H1 (cell line): ENCODE measurements at regions not wholly inside any gene's neighbourhood (a gene's known extent, or its start where the extent isn't known, plus 50 kb on each side); places are given as distances from the start of the nearest gene placed in this dataset.

Experiments used
- CTCF ChIA-PET: fragments of 300-600 bp; sonication (Branson Sonifier 250); formaldehyde crosslinking; loops from one replicate; lab custom pipeline; 2021; ENCODE audit not compliant: partially characterized antibody; lab: Charles Lee
- POLR2A ChIA-PET: fragments of 300-600 bp; sonication (Branson Sonifier 250); formaldehyde crosslinking; loops from one replicate; lab custom pipeline; 2021; ENCODE audit warnings: inconsistent platforms; ENCODE audit not compliant: partially characterized antibody; lab: Charles Lee
- DNase-seq, 2 experiments: peaks; one replicate each; pipeline versions ENCODE4 v3.0.0 to v3.0.0-alpha.2; 2010 to 2022; ENCODE audit warnings: low spot score in 2 of 2, low read depth in 1 of 2, mixed read lengths in 1 of 2
- FAIRE-seq: peaks from 2 replicates; lab custom pipeline; 2011; peaks lifted over from hg19 to GRCh38; lab: Jason Lieb, UNC
- H2AFZ ChIP-seq: 2 replicates; pipeline ENCODE4 v1.8.1; 2012; ENCODE audit warnings: low read length, inconsistent platforms
- H2AK5ac ChIP-seq: 2 replicates; pipeline ENCODE4 v1.6.1; 2013; ENCODE audit warnings: low read depth, low read length
- H2BK120ac ChIP-seq: replicated peaks from 2 replicates; pipeline ENCODE3; 2013; ENCODE audit warnings: low read depth, low read length, inconsistent platforms
- H2BK12ac ChIP-seq: 2 replicates; pipeline ENCODE4 v1.6.1; 2013; ENCODE audit warnings: low read depth, low read length
- H2BK15ac ChIP-seq: 2 replicates; pipeline ENCODE4 v1.6.1; 2013; ENCODE audit warnings: low read length
- H2BK20ac ChIP-seq: 2 replicates; pipeline ENCODE4 v1.6.1; 2013; ENCODE audit warnings: low read length
- H2BK5ac ChIP-seq: 2 replicates; pipeline ENCODE4 v1.6.1; 2013; ENCODE audit warnings: low read depth, low read length
- H3K14ac ChIP-seq: 2 replicates; pipeline ENCODE4 v1.6.1; 2013; ENCODE audit warnings: inconsistent platforms; ENCODE audit not compliant: insufficient read length
- H3K18ac ChIP-seq: 2 replicates; pipeline ENCODE4 v1.6.1; 2013; ENCODE audit warnings: low read length; ENCODE audit errors: extremely low read depth
- H3K23ac ChIP-seq: 2 replicates; pipeline ENCODE4 v1.6.1; 2013; ENCODE audit warnings: inconsistent platforms; ENCODE audit not compliant: insufficient read length
- H3K23me2 ChIP-seq: 2 replicates; pipeline ENCODE4 v1.6.1; 2013; ENCODE audit warnings: low read depth, low read length
- H3K27ac ChIP-seq: 2 replicates; pipeline ENCODE4 v1.6.1; 2011; ENCODE audit warnings: low read depth, low read length, inconsistent platforms
- H3K27me3 ChIP-seq, 4 experiments: replicated peaks in 1 of 4; 1 replicate in 1 of 4; 2 replicates in 3 of 4; pipeline versions ENCODE4 v1.6.1 to v1.8.1; 2011 to 2013; ENCODE audit warnings: low read length in 3 of 4, mild to moderate bottlenecking in 3 of 4, inconsistent platforms in 2 of 4, mixed read lengths in 2 of 4, moderate library complexity in 1 of 4; ENCODE audit not compliant: control insufficient read depth in 3 of 4, insufficient read depth in 3 of 4; ENCODE audit errors: extremely low read depth in 1 of 4
- H3K36me3 ChIP-seq, 4 experiments: 2 replicates each; pipeline versions ENCODE4 v1.6.1 to v1.8.1; 2011 to 2013; ENCODE audit warnings: mild to moderate bottlenecking in 4 of 4, low read length in 3 of 4, moderate library complexity in 2 of 4, control low read depth in 1 of 4, inconsistent platforms in 1 of 4; ENCODE audit not compliant: insufficient read depth in 4 of 4, control insufficient read depth in 2 of 4
- H3K4ac ChIP-seq: replicated peaks from 2 replicates; pipeline ENCODE3; 2013; ENCODE audit warnings: low read length, low read depth, mixed read lengths, inconsistent platforms; ENCODE audit not compliant: insufficient read length
- H3K4me1 ChIP-seq, 4 experiments: replicated peaks in 1 of 4; 1 replicate in 1 of 4; 2 replicates in 3 of 4; pipeline versions ENCODE4 v1.6.1 to v1.8.1; 2011 to 2013; ENCODE audit warnings: low read length in 3 of 4, inconsistent platforms in 2 of 4, mixed read lengths in 1 of 4; ENCODE audit not compliant: insufficient read depth in 4 of 4, control insufficient read depth in 3 of 4
- H3K4me2 ChIP-seq, 2 experiments: 2 replicates each; pipeline versions ENCODE4 v1.6.1 to v1.8.1; 2011 to 2013; ENCODE audit warnings: low read depth in 2 of 2, low read length in 2 of 2, control low read depth in 1 of 2, inconsistent platforms in 1 of 2, mild to moderate bottlenecking in 1 of 2; ENCODE audit not compliant: insufficient read depth in 1 of 2
- H3K4me3 ChIP-seq, 4 experiments: fragments of 200-600, 300-600 bp in 1 of 4; sonication (generic), shearing (Covaris generic), sonication (Bioruptor Twin) in 1 of 4; 2 replicates each; pipeline versions ENCODE4 v1.5.1 to v1.8.1; 2011 to 2016; ENCODE audit warnings: low read length in 4 of 4, low read depth in 3 of 4, control low read depth in 2 of 4, inconsistent platforms in 2 of 4, mild to moderate bottlenecking in 2 of 4, mixed read lengths in 1 of 4, moderate library complexity in 1 of 4; ENCODE audit not compliant: insufficient read depth in 2 of 4; ENCODE audit errors: extremely low read depth in 1 of 4
- H3K56ac ChIP-seq: replicated peaks from 2 replicates; pipeline ENCODE3; 2013; ENCODE audit warnings: low read depth, mild to moderate bottlenecking, mixed read lengths, low read length, inconsistent platforms; ENCODE audit not compliant: insufficient read length
- H3K79me1 ChIP-seq: 2 replicates; pipeline ENCODE4 v1.6.1; 2013; ENCODE audit warnings: low read depth, low read length, control low read depth
- H3K79me2 ChIP-seq, 2 experiments: 2 replicates each; pipeline versions ENCODE4 v1.6.1 to v1.8.1; 2012 to 2013; ENCODE audit warnings: low read length in 2 of 2, mild to moderate bottlenecking in 2 of 2, inconsistent platforms in 1 of 2; ENCODE audit not compliant: insufficient read depth in 2 of 2, control insufficient read depth in 1 of 2
- H3K9ac ChIP-seq, 4 experiments: replicated peaks in 1 of 4; 1 replicate in 1 of 4; 2 replicates in 3 of 4; pipeline versions ENCODE4 v1.6.1 to v1.8.1; 2011 to 2013; ENCODE audit warnings: low read depth in 3 of 4, low read length in 3 of 4, control low read depth in 2 of 4, mild to moderate bottlenecking in 2 of 4, moderate library complexity in 2 of 4, inconsistent platforms in 1 of 4; ENCODE audit errors: extremely low read depth in 1 of 4
- H3K9me3 ChIP-seq, 2 experiments: 2 replicates each; pipeline versions ENCODE4 v1.6.1 to v1.8.1; 2012 to 2013; ENCODE audit warnings: mild to moderate bottlenecking in 2 of 2, moderate library complexity in 2 of 2, control low read depth in 1 of 2, inconsistent platforms in 1 of 2, low read depth in 1 of 2, low read length in 1 of 2, mixed read lengths in 1 of 2; ENCODE audit not compliant: insufficient read depth in 2 of 2
- H4K20me1 ChIP-seq, 2 experiments: replicated peaks in 1 of 2; 2 replicates each; pipeline versions ENCODE3 to v1.8.1; 2011 to 2013; ENCODE audit warnings: inconsistent platforms in 2 of 2, low read length in 2 of 2, mild to moderate bottlenecking in 1 of 2; ENCODE audit not compliant: insufficient read depth in 2 of 2, control insufficient read depth in 1 of 2
- H4K5ac ChIP-seq: 2 replicates; pipeline ENCODE4 v1.6.1; 2013; ENCODE audit warnings: low read length, low read depth, mixed read lengths, inconsistent platforms; ENCODE audit not compliant: insufficient read length
- H4K8ac ChIP-seq: 2 replicates; pipeline ENCODE4 v1.8.0; 2013; ENCODE audit warnings: mild to moderate bottlenecking, moderate library complexity, low read length, inconsistent platforms; ENCODE audit not compliant: insufficient read depth; ENCODE audit errors: extremely low read depth
- H4K91ac ChIP-seq: replicated peaks from 2 replicates; pipeline ENCODE3; 2013; ENCODE audit warnings: low read length, mixed read lengths, inconsistent platforms; ENCODE audit not compliant: insufficient read length
- ASH2L ChIP-seq: fragments of 200-600, 300-600 bp; sonication (generic); IDR thresholded peaks from one replicate; pipeline ENCODE4 v1.7.1; 2017; ENCODE audit warnings: low read length
- CBX5 ChIP-seq: fragments of 300-800, 300-1000 bp; sonication (generic); IDR thresholded peaks from 2 replicates; pipeline ENCODE4 v1.7.1; 2016; ENCODE audit warnings: antibody characterized with exemption, low read length, low read depth
- CHD2 ChIP-seq: IDR thresholded peaks from 2 replicates; pipeline ENCODE4 v1.6.1; 2012; ENCODE audit warnings: low read length, improper control_type of control experiment
- CREB1 ChIP-seq: IDR thresholded peaks from 2 replicates; pipeline ENCODE4 v1.6.1; 2012; ENCODE audit warnings: inconsistent platforms
- PHF8 ChIP-seq: fragments of 200-600 bp; sonication (generic); conservative IDR thresholded peaks from 2 replicates; pipeline ENCODE4 v1.7.1; 2012; ENCODE audit warnings: low read depth, mild to moderate bottlenecking, inconsistent platforms, low read length, moderate library complexity
- POU5F1 ChIP-seq: IDR thresholded peaks from 2 replicates; pipeline ENCODE4 v1.6.1; 2011; ENCODE audit warnings: low read depth, mild to moderate bottlenecking, low read length, moderate library complexity
- WGBS, 2 experiments: shearing (Covaris generic) in 1 of 2; methylation state at CpG; one replicate each; pipeline versions ENCODE4 v1.1.6 to v1.1.7; 2013 to 2015; ENCODE audit warnings: low lambda C conversion rate in 2 of 2, mixed read lengths in 2 of 2, inconsistent platforms in 1 of 2, low coverage in 1 of 2, missing lambda C conversion rate in 1 of 2; ENCODE audit not compliant: insufficient replicate concordance in 2 of 2, insufficient coverage in 1 of 2, insufficient read length in 1 of 2; ENCODE audit errors: extremely low coverage in 1 of 2, missing lambda C conversion rate in 1 of 2; 5-methylcytosine and 5-hydroxymethylcytosine counted together

- no peak overlapping the region for H3K18ac ChIP-seq
- no peak overlapping the region for H3K4me2 ChIP-seq
- H4K5ac ChIP-seq, result no peak overlapping the region
- H3K4me1 ChIP-seq, result no peaks in the 10 kb centered on the region; a peak in 1 of 7 replicates
- no peak overlapping the region for H2BK12ac ChIP-seq
- H4K20me1 ChIP-seq, result no peaks in the 10 kb centered on the region
- H3K56ac ChIP-seq, result no peak overlapping the region
- 84% methylated on average over 6 of the region's 6 CpGs; no CpG with 5 or more reads in 1 of the 2 experiments for WGBS, 2 experiments
- no peak overlapping the region for H2BK5ac ChIP-seq
- H3K14ac ChIP-seq, result no peak overlapping the region
- no peak overlapping the region for H3K27ac ChIP-seq
- H3K4ac ChIP-seq, result no peak overlapping the region
- no peak overlapping the region for H3K9ac ChIP-seq
- H3K36me3 ChIP-seq, result no peaks in the 10 kb centered on the region
- no peak for TF ChIP-seq POU5F1
- TF ChIP-seq PHF8, result no peak
- TF ChIP-seq CHD2, result no peak
- TF ChIP-seq ASH2L, result no peak
- TF ChIP-seq CBX5, result no peak
- no peak for TF ChIP-seq CREB1
- TF ChIP-seq, all 59 proteins: peak for 0
- no peak overlapping the region for H4K8ac ChIP-seq
- no peaks in the 10 kb centered on the region for H3K79me1 ChIP-seq
- no peak overlapping the region for H4K91ac ChIP-seq
- H2BK120ac ChIP-seq, result no peak overlapping the region
- no peak overlapping the region for H2BK15ac ChIP-seq
- H3K27me3 ChIP-seq, result no peaks in the 10 kb centered on the region
- FAIRE-seq (no peak), DNase-seq (no peak)
- CTCF ChIA-PET, result interaction anchor here (0.9 to 5.7 kb wide), 12 partner anchors 9 to 185 kb away, joined by 3 to 41 read pairs (median 7); no protein-coding TSS in a partner anchor
- H3K79me2 ChIP-seq, result no peaks in the 10 kb centered on the region
- POLR2A ChIA-PET, result no interaction called here
- H2AK5ac ChIP-seq, result no peak overlapping the region
- H2AFZ ChIP-seq, result no peak overlapping the region
- no peak overlapping the region for H3K4me3 ChIP-seq
- H3K23me2 ChIP-seq, result no peaks in the 10 kb centered on the region
- H2BK20ac ChIP-seq, result no peak overlapping the region
- H3K9me3 ChIP-seq, result no peaks in the 10 kb centered on the region
- H3K23ac ChIP-seq, result no peak overlapping the region
Measured at GRCh38 chr1:157380523-157380922, 171.8 kb downstream of the FCRL5 start.
